Liver (tissue), 8 donors: ENCODE measurements at regions not wholly inside any gene's neighbourhood (a gene's known extent, or its start where the extent isn't known, plus 50 kb on each side); places are given as distances from the start of the nearest gene placed in this dataset.
"Not testable (repeated sequence)": the region's sequence is repeated elsewhere in the genome, so short reads cannot be mapped to it uniquely, and the experiment has no call there.

Experiments
- DNase-seq: peaks from one replicate; pipeline ENCODE4 v3.0.0-alpha.2; 2017; ENCODE audit warnings: low spot score
- H3K27ac ChIP-seq, 2 donors: one replicate each; pipeline ENCODE4 v1.7.0; 2013; ENCODE audit warnings: inconsistent platforms in 2 of 2, low read length in 2 of 2, control low read depth in 1 of 2, low read depth in 1 of 2, mild to moderate bottlenecking in 1 of 2
- H3K27me3 ChIP-seq, 4 donors: one replicate each; pipeline versions ENCODE4 v1.6.1 to v1.7.0; 2013; ENCODE audit warnings: low read length in 3 of 4, inconsistent platforms in 1 of 4, mild to moderate bottlenecking in 1 of 4, moderate library complexity in 1 of 4; ENCODE audit not compliant: control insufficient read depth in 4 of 4, insufficient read depth in 4 of 4
- H3K36me3 ChIP-seq, 4 donors: one replicate each; pipeline versions ENCODE4 v1.6.1 to v1.7.0; 2013; ENCODE audit warnings: low read length in 3 of 4, mild to moderate bottlenecking in 3 of 4, low read depth in 1 of 4, moderate library complexity in 1 of 4; ENCODE audit not compliant: control insufficient read depth in 4 of 4, insufficient read depth in 3 of 4
- H3K4me1 ChIP-seq, 4 donors: one replicate each; pipeline versions ENCODE4 v1.6.1 to v1.7.0; 2013; ENCODE audit warnings: low read length in 3 of 4, mild to moderate bottlenecking in 3 of 4, moderate library complexity in 1 of 4; ENCODE audit not compliant: control insufficient read depth in 4 of 4, insufficient read depth in 4 of 4
- H3K4me3 ChIP-seq, 3 donors: one replicate each; pipeline versions ENCODE4 v1.6.1 to v1.7.0; 2013; ENCODE audit warnings: low read length in 3 of 3, control low read depth in 1 of 3, low read depth in 1 of 3, mild to moderate bottlenecking in 1 of 3
- H3K9ac ChIP-seq, 2 donors: one replicate each; pipeline ENCODE4 v1.7.0; 2013; ENCODE audit warnings: low read length in 2 of 2, mild to moderate bottlenecking in 2 of 2, moderate library complexity in 2 of 2, control low read depth in 1 of 2, low read depth in 1 of 2
- H3K9me3 ChIP-seq, 4 donors: one replicate each; pipeline versions ENCODE4 v1.6.1 to v1.7.0; 2013; ENCODE audit warnings: low read length in 3 of 4; ENCODE audit not compliant: control insufficient read depth in 4 of 4
- ATF3 ChIP-seq: IDR thresholded peaks from 2 replicates; pipeline ENCODE4 v1.6.1; 2016; ENCODE audit warnings: antibody characterized with exemption
- CTCF ChIP-seq: fragments of 150-350 bp; IDR thresholded peaks from 2 replicates; pipeline ENCODE4 v1.5.1; 2017; ENCODE audit warnings: improper control_type of control experiment, low read depth, low read length; ENCODE audit not compliant: missing input control
- EGR1 ChIP-seq, 2 donors: IDR thresholded peaks; 2 replicates each; pipeline ENCODE4 v1.6.1; 2016 to 2018; ENCODE audit warnings: antibody characterized with exemption in 2 of 2, low read depth in 2 of 2
- FOXA1 ChIP-seq: IDR thresholded peaks from 2 replicates; pipeline ENCODE4 v1.6.1; 2016; ENCODE audit warnings: antibody characterized with exemption
- FOXA2 ChIP-seq: IDR thresholded peaks from 2 replicates; pipeline ENCODE4 v1.6.1; 2016; ENCODE audit warnings: antibody characterized with exemption
- GABPA ChIP-seq, 2 donors: IDR thresholded peaks in 1 of 2; conservative IDR thresholded peaks in 1 of 2; 2 replicates each; pipeline ENCODE4 v1.6.1; 2016; ENCODE audit warnings: antibody characterized with exemption in 2 of 2, mild to moderate bottlenecking in 1 of 2, moderate library complexity in 1 of 2
- HNF4A ChIP-seq, 2 donors: conservative IDR thresholded peaks; 2 replicates each; pipeline ENCODE4 v1.6.1; 2016; ENCODE audit warnings: antibody characterized with exemption in 2 of 2, mild to moderate bottlenecking in 2 of 2
- HNF4G ChIP-seq: IDR thresholded peaks from 2 replicates; pipeline ENCODE4 v1.6.1; 2016; ENCODE audit warnings: antibody characterized with exemption
- JUND ChIP-seq, 2 donors: IDR thresholded peaks; 2 replicates each; pipeline ENCODE4 v1.6.1; 2016; ENCODE audit warnings: antibody characterized with exemption in 2 of 2
- MAX ChIP-seq: IDR thresholded peaks from 2 replicates; pipeline ENCODE4 v1.6.1; 2016; ENCODE audit warnings: antibody characterized with exemption
- NR2F2 ChIP-seq: IDR thresholded peaks from 2 replicates; pipeline ENCODE4 v1.6.1; 2016; ENCODE audit warnings: antibody characterized with exemption
- RAD21 ChIP-seq, 2 donors: IDR thresholded peaks; 2 replicates each; pipeline ENCODE4 v1.6.1; 2016; ENCODE audit warnings: antibody characterized with exemption in 2 of 2, mild to moderate bottlenecking in 2 of 2
- REST ChIP-seq: IDR thresholded peaks from 2 replicates; pipeline ENCODE4 v1.6.1; 2016; ENCODE audit warnings: antibody characterized with exemption, mild to moderate bottlenecking
- RXRA ChIP-seq, 2 donors: IDR thresholded peaks; 2 replicates each; pipeline ENCODE4 v1.6.1; 2017 to 2018; ENCODE audit warnings: antibody characterized with exemption in 2 of 2, mild to moderate bottlenecking in 1 of 2
- SP1 ChIP-seq: IDR thresholded peaks from 2 replicates; pipeline ENCODE4 v1.6.1; 2018; ENCODE audit warnings: antibody characterized with exemption, mild to moderate bottlenecking
- TAF1 ChIP-seq: conservative IDR thresholded peaks from 2 replicates; pipeline ENCODE4 v1.6.1; 2016; ENCODE audit warnings: antibody characterized with exemption, mild to moderate bottlenecking
- YY1 ChIP-seq: IDR thresholded peaks from 2 replicates; pipeline ENCODE4 v1.6.1; 2016; ENCODE audit warnings: antibody characterized with exemption, mild to moderate bottlenecking
- ZBTB33 ChIP-seq: IDR thresholded peaks from 2 replicates; pipeline ENCODE4 v1.6.1; 2016; ENCODE audit warnings: antibody characterized with exemption
- WGBS: extraction: QIAGEN DNeasy Blood & Tissue Kit; methylation state at CpG from one replicate; pipeline ENCODE4 v1.1.7; 2013; 5-methylcytosine and 5-hydroxymethylcytosine counted together
- donor health status: healthy.
- donor health status: healthy.
- donor health status: healthy.
- donor health status: healthy.
- donor health status: healthy.

- TF ChIP-seq NR2F2 (no peak), YY1 (no peak), REST (no peak), MAX (no peak), SP1 (no peak), RAD21 (IDR thresholded peaks at IDR 0.05) (no peak), HNF4A (conservative IDR thresholded peaks at IDR 0.05) (no peak), GABPA (IDR thresholded peaks at IDR 0.05 in 1 of 2, conservative IDR thresholded peaks at IDR 0.05 in 1 of 2) (no peak), FOXA2 (no peak), TAF1 (no peak), HNF4G (no peak), RXRA (IDR thresholded peaks at IDR 0.05) (no peak), EGR1 (IDR thresholded peaks at IDR 0.05; ENCODE audit: low read depth in 2 of 2) (no peak), FOXA1 (no peak), ATF3 (no peak), ZBTB33 (no peak), JUND (IDR thresholded peaks at IDR 0.05) (no peak), CTCF (no peak)
- DNase-seq = no peak
These were observed 90.1 kb downstream of the TMCO5A start for GRCh38 chr15:38024293-38025091.

GRCh38 chr15:38025656-38026055 is 91.2 kb downstream of the TMCO5A start:
- H3K27me3 ChIP-seq, H3K36me3 ChIP-seq, H3K9ac ChIP-seq, H3K27ac ChIP-seq, H3K4me3 ChIP-seq, DNase-seq, H3K9me3 ChIP-seq, H3K4me1 ChIP-seq: not testable (repeated sequence)
- WGBS = 87% methylated on average over 1 of the region's 1 CpG

More at GRCh38 chr15:38024293-38025091, 90.1 kb downstream of the TMCO5A start:
- H3K9me3 ChIP-seq = no peaks in the 10 kb centered on the region
- no peak overlapping the region for H3K27ac ChIP-seq
- no peaks in the 10 kb centered on the region for H3K4me1 ChIP-seq
- no peak overlapping the region for H3K9ac ChIP-seq
- 81% methylated on average over 2 of the region's 2 CpGs for WGBS
- H3K36me3 ChIP-seq = no peaks in the 10 kb centered on the region
- H3K27me3 ChIP-seq = peaks cover 0 to 2% (median 0%) of the 10 kb centered on the region in 4 donors
- H3K4me3 ChIP-seq = no peak overlapping the region
